CD4-positive, alpha-beta T cell treated with Interferon alpha-2 for 1 hour (primary cell): ENCODE measurements at regions not wholly inside any gene's neighbourhood (a gene's known extent, or its start where the extent isn't known, plus 50 kb on each side); places are given as distances from the start of the nearest gene placed in this dataset.
A peak's percentile ranks its signal among the peaks of the same experiment; 100 is the strongest.
"Not testable (repeated sequence)": the region's sequence is repeated elsewhere in the genome, so short reads cannot be mapped to it uniquely, and the experiment has no call there.

Experiments
- DNase-seq, 2 donors: peaks; one replicate each; pipeline ENCODE4 v3.0.0-alpha.2; 2020 to 2022

GRCh38 chr14:25303934-25304333 lies 254.0 kb upstream of the STXBP6 start:
- DNase-seq: no peak

GRCh38 chr14:25298238-25298637 lies 248.3 kb upstream of the STXBP6 start:
- DNase-seq: no peak

- not testable (repeated sequence) for DNase-seq
These were observed 240.2 kb upstream of the STXBP6 start for GRCh38 chr14:25290154-25290553.

- DNase-seq: no peak
These were observed 224.6 kb upstream of the STXBP6 start for GRCh38 chr14:25274529-25274928.

GRCh38 chr14:25267186-25267585 lies 217.2 kb upstream of the STXBP6 start:
- no peak for DNase-seq

- no peak for DNase-seq
These were observed 209.5 kb upstream of the STXBP6 start for GRCh38 chr14:25259470-25259869.

GRCh38 chr14:25252793-25253192 lies 202.8 kb upstream of the STXBP6 start:
- DNase-seq: no peak

GRCh38 chr14:25250516-25250915 lies 200.6 kb upstream of the STXBP6 start:
- no peak for DNase-seq

- DNase-seq: no peak
These were observed 197.7 kb upstream of the STXBP6 start for GRCh38 chr14:25247609-25248008.

- no peak for DNase-seq
These were observed 196.8 kb upstream of the STXBP6 start for GRCh38 chr14:25246751-25247150.

- no peak for DNase-seq
These were observed 189.2 kb upstream of the STXBP6 start for GRCh38 chr14:25239170-25239569.

- DNase-seq: no peak
These were observed 187.9 kb upstream of the STXBP6 start for GRCh38 chr14:25237845-25238244.

- DNase-seq: no peak
These were observed 183.7 kb upstream of the STXBP6 start for GRCh38 chr14:25233613-25234012.

- DNase-seq: no peak
These were observed 181.1 kb upstream of the STXBP6 start for GRCh38 chr14:25231004-25231403.

- DNase-seq: no peak
These were observed 176.3 kb upstream of the STXBP6 start for GRCh38 chr14:25226214-25226613.

- DNase-seq: no peak
These were observed 172.3 kb upstream of the STXBP6 start for GRCh38 chr14:25222256-25222655.

- no peak for DNase-seq
These were observed 170.6 kb upstream of the STXBP6 start for GRCh38 chr14:25220514-25220913.

GRCh38 chr14:25215607-25216006 lies 165.7 kb upstream of the STXBP6 start:
- no peak for DNase-seq

GRCh38 chr14:25197885-25198284 lies 147.9 kb upstream of the STXBP6 start:
- no peak for DNase-seq

- DNase-seq: no peak
These were observed 130.3 kb upstream of the STXBP6 start for GRCh38 chr14:25180221-25180620.

GRCh38 chr14:25178255-25178654 lies 128.3 kb upstream of the STXBP6 start:
- no peak for DNase-seq

GRCh38 chr14:25150934-25151790 lies 101.2 kb upstream of the STXBP6 start:
- DNase-seq: peak in 1 of 2 donors; percentile 31

- DNase-seq: no peak
These were observed 100.5 kb upstream of the STXBP6 start for GRCh38 chr14:25150401-25150800.

- no peak for DNase-seq
These were observed 90.5 kb upstream of the STXBP6 start for GRCh38 chr14:25140411-25140810.

- no peak for DNase-seq
These were observed 86.9 kb upstream of the STXBP6 start for GRCh38 chr14:25136811-25137210.
